ENCODE measurements at regions not wholly inside any gene's neighbourhood (a gene's known extent, or its start where the extent isn't known, plus 50 kb on each side); places are given as distances from the start of the nearest gene placed in this dataset.
"Not testable (repeated sequence)": the region's sequence is repeated elsewhere in the genome, so short reads cannot be mapped to it uniquely, and the experiment has no call there.

DNA sequence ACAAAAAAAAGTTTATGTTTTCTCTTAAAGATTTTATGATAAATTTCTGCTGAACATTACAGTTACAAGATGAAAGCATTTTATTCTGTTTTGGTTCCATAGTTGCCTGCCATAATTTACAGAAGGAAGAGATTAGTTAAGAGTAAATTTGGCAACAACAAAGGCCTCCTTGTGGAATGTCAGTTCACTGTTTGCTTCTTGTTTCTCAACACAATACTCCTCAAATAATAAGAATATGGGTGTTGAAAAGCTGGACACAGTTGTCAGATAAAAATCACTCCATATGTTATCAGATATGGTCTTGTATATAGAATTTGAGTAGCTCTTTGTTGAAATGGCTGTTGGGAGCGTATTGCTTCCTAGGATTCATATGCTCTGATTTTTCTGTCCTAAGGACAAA, 359.5 kb downstream of the CPS1 start:
- no peak for DNase-seq (ENCODE audit: low read depth)
- TF ChIP-seq, protein P1, sequence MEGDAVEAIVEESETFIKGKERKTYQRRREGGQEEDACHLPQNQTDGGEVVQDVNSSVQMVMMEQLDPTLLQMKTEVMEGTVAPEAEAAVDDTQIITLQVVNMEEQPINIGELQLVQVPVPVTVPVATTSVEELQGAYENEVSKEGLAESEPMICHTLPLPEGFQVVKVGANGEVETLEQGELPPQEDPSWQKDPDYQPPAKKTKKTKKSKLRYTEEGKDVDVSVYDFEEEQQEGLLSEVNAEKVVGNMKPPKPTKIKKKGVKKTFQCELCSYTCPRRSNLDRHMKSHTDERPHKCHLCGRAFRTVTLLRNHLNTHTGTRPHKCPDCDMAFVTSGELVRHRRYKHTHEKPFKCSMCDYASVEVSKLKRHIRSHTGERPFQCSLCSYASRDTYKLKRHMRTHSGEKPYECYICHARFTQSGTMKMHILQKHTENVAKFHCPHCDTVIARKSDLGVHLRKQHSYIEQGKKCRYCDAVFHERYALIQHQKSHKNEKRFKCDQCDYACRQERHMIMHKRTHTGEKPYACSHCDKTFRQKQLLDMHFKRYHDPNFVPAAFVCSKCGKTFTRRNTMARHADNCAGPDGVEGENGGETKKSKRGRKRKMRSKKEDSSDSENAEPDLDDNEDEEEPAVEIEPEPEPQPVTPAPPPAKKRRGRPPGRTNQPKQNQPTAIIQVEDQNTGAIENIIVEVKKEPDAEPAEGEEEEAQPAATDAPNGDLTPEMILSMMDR (IDR thresholded peaks at IDR 0.05; ENCODE audit: low read depth, low read length, missing control alignments): no peak

DNA sequence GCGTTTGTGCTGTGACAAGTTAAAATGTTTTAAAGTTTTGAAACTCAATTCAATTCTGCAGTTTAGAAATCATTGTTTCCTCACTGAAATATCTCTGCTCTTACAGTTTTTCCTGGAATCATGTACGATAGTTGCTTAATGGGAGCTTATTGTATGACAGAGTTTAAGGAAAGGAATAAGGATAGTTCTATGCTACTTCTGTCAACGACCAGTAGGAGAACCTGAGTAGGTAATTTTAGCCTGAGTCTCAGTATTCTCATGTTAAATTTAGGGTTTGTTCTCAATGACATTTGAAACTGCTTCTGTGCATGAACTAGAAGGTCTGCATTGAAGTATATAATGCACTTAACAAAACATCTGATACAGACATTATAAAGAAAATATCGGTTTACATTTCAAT, 361.1 kb downstream of the CPS1 start:
- H3K4me3 ChIP-seq (ENCODE audit: low read depth, low read length): no peak overlapping the region
- DNase-seq (ENCODE audit: low read depth): no peak
- TF ChIP-seq, protein P1 (IDR thresholded peaks at IDR 0.05; ENCODE audit: low read depth, low read length, missing control alignments): no peak

More for the DNA sequence above, 359.5 kb downstream of the CPS1 start:
- no peak overlapping the region for H3K4me3 ChIP-seq (ENCODE audit: low read depth, low read length)

DNA sequence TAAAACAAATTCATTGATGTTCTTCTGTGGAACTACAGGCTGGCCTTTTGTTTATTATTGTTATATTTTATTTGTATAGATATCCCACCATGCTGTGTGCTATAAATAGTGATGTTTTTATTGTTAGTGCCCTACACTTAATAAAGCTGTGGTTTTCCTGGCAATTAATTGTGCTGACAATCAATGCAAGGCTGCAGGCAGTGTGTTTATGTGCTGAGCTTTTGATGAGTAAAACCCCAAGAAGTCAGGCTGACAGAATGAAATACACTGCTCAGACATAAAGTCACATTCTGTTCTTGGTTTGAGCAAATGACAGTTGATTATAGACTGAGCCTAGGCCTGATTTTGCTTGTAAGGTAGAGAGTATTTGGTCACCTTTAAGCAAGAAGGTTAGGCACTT, 362.7 kb downstream of the CPS1 start:
- H3K4me3 ChIP-seq (ENCODE audit: low read depth, low read length): no peak overlapping the region
- no peak for DNase-seq (ENCODE audit: low read depth)
- TF ChIP-seq, protein P1 (IDR thresholded peaks at IDR 0.05; ENCODE audit: low read depth, low read length, missing control alignments): no peak

DNA sequence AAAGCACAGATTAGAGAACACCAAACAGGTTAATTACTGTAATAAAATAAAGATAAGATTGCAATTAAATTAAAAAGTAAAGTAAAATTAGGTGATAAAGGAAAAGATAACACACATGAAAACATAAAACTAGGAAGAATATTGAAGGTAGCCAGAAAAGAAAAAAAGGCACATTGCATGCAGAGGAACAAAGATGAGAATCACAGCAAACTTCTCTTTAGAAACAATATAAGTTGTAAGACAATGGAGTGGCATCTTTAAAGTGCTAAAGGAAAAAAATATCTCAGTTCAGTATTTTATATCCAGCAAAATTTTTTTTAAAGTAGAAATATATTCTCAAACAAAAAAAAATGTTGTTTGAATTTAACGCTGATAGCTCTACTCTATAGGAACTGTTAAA, 366.0 kb downstream of the CPS1 start:
- H3K4me3 ChIP-seq (ENCODE audit: low read depth, low read length): no peak overlapping the region
- no peak for DNase-seq (ENCODE audit: low read depth)
- TF ChIP-seq, protein P1 (IDR thresholded peaks at IDR 0.05; ENCODE audit: low read depth, low read length, missing control alignments): no peak

DNA sequence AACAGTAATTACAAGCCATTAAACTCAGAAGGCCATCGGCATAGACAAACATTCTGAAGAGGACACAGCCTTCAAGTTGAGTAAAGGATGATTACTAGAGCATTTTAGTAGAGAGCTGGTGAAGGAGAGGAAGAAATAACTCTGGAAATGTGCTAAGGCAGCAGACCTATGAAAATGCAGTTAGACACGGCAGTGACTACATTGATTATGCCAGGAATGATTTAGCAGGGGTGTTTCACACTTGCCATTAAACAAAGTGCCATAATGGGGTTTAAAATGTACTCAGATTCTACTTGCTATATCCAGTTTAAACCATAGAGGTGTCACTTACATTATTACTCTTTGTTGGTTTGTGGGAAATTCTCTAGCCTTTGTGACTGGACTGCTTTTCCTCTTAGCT, 372.3 kb downstream of the CPS1 start:
- no peak for DNase-seq (ENCODE audit: low read depth)

DNA sequence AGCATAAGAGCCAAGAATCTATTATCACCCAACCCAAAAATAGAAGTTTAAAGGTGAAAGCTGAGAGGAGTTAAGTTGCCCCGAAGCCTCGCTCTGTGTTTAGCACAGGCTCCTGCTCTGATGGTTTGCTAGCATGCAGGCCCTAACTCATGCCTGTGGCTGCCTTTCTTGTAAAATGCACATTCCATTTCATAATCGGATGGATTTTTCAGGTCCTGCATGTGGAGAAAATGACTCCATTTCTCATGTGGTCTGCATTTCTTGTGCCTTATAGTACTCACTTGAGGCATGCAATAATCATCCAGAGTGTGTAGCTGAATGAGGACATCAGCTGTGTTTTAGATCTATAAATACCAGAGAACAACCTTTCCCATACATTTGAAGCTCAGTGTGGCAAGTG, 381.8 kb downstream of the CPS1 start:
- no peak for DNase-seq (ENCODE audit: low read depth)
- H3K4me3 ChIP-seq (ENCODE audit: low read depth, low read length): no peak overlapping the region
- TF ChIP-seq, protein P1 (IDR thresholded peaks at IDR 0.05; ENCODE audit: low read depth, low read length, missing control alignments): no peak

More for the DNA sequence above, 372.3 kb downstream of the CPS1 start:
- TF ChIP-seq, protein P1 (IDR thresholded peaks at IDR 0.05; ENCODE audit: low read depth, low read length, missing control alignments): no peak
- H3K4me3 ChIP-seq (ENCODE audit: low read depth, low read length): no peak overlapping the region

- no peak overlapping the region for H3K4me3 ChIP-seq (ENCODE audit: low read depth, low read length)
- DNase-seq (ENCODE audit: low read depth): no peak
- TF ChIP-seq, protein P1 (IDR thresholded peaks at IDR 0.05; ENCODE audit: low read depth, low read length, missing control alignments): no peak
Measured at GRCh38 chr2:210946395-210946794, 390.0 kb downstream of the CPS1 start.

- DNase-seq (ENCODE audit: low read depth); H3K4me3 ChIP-seq (ENCODE audit: low read depth, low read length): not testable (repeated sequence)
Measured at GRCh38 chr2:210950434-210951060, 394.1 kb downstream of the CPS1 start.

Measured in GM12864 (cell line).